GM12878 (cell line): ENCODE measurements at regions not wholly inside any gene's neighbourhood (a gene's known extent, or its start where the extent isn't known, plus 50 kb on each side); places are given as distances from the start of the nearest gene placed in this dataset.

ENCODE experiments used
- ATAC-seq: fragments of 200-7000 bp; cut with Tn5 transposase; 3 replicates; pipeline ENCODE4 v1.9.1; 2020; ENCODE audit warnings: mild to moderate bottlenecking, moderate library complexity
- BruUV-seq: library from RNA; stranded (reverse); fragments of 400-500 nt; replicated peaks from 2 replicates; lab custom pipeline; 2021; lab: Mats Ljungman, UMichigan
- CTCF ChIA-PET: fragments of 300-600 bp; sonication (Branson Sonifier 250); formaldehyde crosslinking; extraction: SDS; loops from one replicate; lab custom pipeline; 2021; ENCODE audit warnings: inconsistent platforms; lab: Yijun Ruan, JAX
- POLR2A ChIA-PET: fragments of 350-600 bp; formaldehyde crosslinking; extraction: SDS; loops from one replicate; lab custom pipeline; 2021; ENCODE audit warnings: inconsistent platforms; lab: Charles Lee
- RAD21 ChIA-PET: fragments of 300-600 bp; sonication (Branson Sonifier 250); formaldehyde crosslinking; loops from one replicate; lab custom pipeline; 2023; ENCODE audit warnings: antibody characterized with exemption; ENCODE audit not compliant: unreplicated experiment; lab: Charles Lee
- SMC1A ChIA-PET: fragments of 300-600 bp; sonication (Branson Sonifier 250); formaldehyde crosslinking; loops from one replicate; lab custom pipeline; 2023; ENCODE audit not compliant: unreplicated experiment, uncharacterized antibody; lab: Charles Lee
- DNase-seq: peaks from one replicate; pipeline ENCODE4 v3.0.0-alpha.2; 2011; ENCODE audit warnings: low read depth, low spot score
- FAIRE-seq: peaks from 3 replicates; lab custom pipeline; 2011; peaks lifted over from hg19 to GRCh38; lab: Jason Lieb, UNC
- H2AFZ ChIP-seq: 2 replicates; pipeline ENCODE4 v1.6.0; 2011; ENCODE audit warnings: low read depth, low read length, control low read depth; ENCODE audit not compliant: control insufficient read depth
- H3K27ac ChIP-seq: 2 replicates; pipeline ENCODE4 v1.5.1; 2011; ENCODE audit warnings: control low read depth; ENCODE audit not compliant: control insufficient read depth, insufficient read depth
- H3K27me3 ChIP-seq, 2 experiments: replicated peaks in 1 of 2; 2 replicates each; pipeline versions ENCODE4 v1.6.0 to v1.6.1; 2011; ENCODE audit warnings: low read length in 1 of 2; ENCODE audit not compliant: control insufficient read depth in 2 of 2, insufficient read depth in 2 of 2
- H3K36me3 ChIP-seq, 2 experiments: 2 replicates each; pipeline ENCODE4 v1.5.1; 2011; ENCODE audit warnings: low read length in 1 of 2; ENCODE audit not compliant: control insufficient read depth in 2 of 2, insufficient read depth in 2 of 2
- H3K4me1 ChIP-seq: 2 replicates; pipeline ENCODE4 v1.6.1; 2011; ENCODE audit warnings: mild to moderate bottlenecking, low read length, moderate library complexity, mixed read lengths; ENCODE audit not compliant: control insufficient read depth, insufficient read depth
- H3K4me2 ChIP-seq: 2 replicates; pipeline ENCODE4 v1.6.0; 2011; ENCODE audit warnings: control low read depth; ENCODE audit not compliant: control insufficient read depth, insufficient read depth
- H3K4me3 ChIP-seq: fragments of 200-600 bp; sonication (generic); 2 replicates; pipeline ENCODE4 v1.5.1; 2016
- H3K79me2 ChIP-seq: 2 replicates; pipeline ENCODE4 v1.6.0; 2011; ENCODE audit warnings: low read length; ENCODE audit not compliant: control insufficient read depth, insufficient read depth
- H3K9ac ChIP-seq: 2 replicates; pipeline ENCODE4 v1.8.0; 2011; ENCODE audit warnings: low read length, control low read depth, mixed read lengths; ENCODE audit not compliant: control insufficient read depth, insufficient read depth
- H3K9me3 ChIP-seq: replicated peaks from 3 replicates; pipeline ENCODE4 v1.5.1; 2011; ENCODE audit warnings: mild to moderate bottlenecking, low read length; ENCODE audit not compliant: control insufficient read depth, insufficient read depth
- H4K20me1 ChIP-seq: 2 replicates; pipeline ENCODE4 v1.6.0; 2011; ENCODE audit not compliant: control insufficient read depth, insufficient read depth
- FOXM1 ChIP-seq: IDR thresholded peaks from 2 replicates; pipeline ENCODE4 v1.6.1; 2012; ENCODE audit warnings: low read depth, mild to moderate bottlenecking, inconsistent platforms, low read length, moderate library complexity
- HDGF ChIP-seq: fragments of 450-650 bp; IDR thresholded peaks from 2 replicates; pipeline ENCODE4 v1.6.1; 2016; ENCODE audit warnings: antibody characterized with exemption
- KDM1A ChIP-seq: fragments of 200-600 bp; sonication (generic); IDR thresholded peaks from 2 replicates; pipeline ENCODE4 v1.6.1; 2016; ENCODE audit warnings: borderline replicate concordance
- KLF5 ChIP-seq: fragments of 450-650 bp; IDR thresholded peaks from 2 replicates; pipeline ENCODE4 v1.6.1; 2014; ENCODE audit warnings: mild to moderate bottlenecking; ENCODE audit not compliant: partially characterized antibody
- NFXL1 ChIP-seq: fragments of 450-650 bp; IDR thresholded peaks from 2 replicates; pipeline ENCODE4 v1.6.1; 2017; ENCODE audit warnings: antibody characterized with exemption, mild to moderate bottlenecking, borderline replicate concordance
- NFYB ChIP-seq: IDR thresholded peaks from 2 replicates; pipeline ENCODE4 v1.6.1; 2011; ENCODE audit warnings: low read depth, mild to moderate bottlenecking, low read length, improper control_type of control experiment, moderate library complexity; ENCODE audit not compliant: insufficient read depth
- RAD51 ChIP-seq: fragments of 450-650 bp; IDR thresholded peaks from 2 replicates; pipeline ENCODE4 v1.6.1; 2016; ENCODE audit warnings: moderate library complexity, mild to moderate bottlenecking, inconsistent platforms
- SMAD1 ChIP-seq: fragments of 450-650 bp; IDR thresholded peaks from 2 replicates; pipeline ENCODE4 v1.6.1; 2018; ENCODE audit warnings: mild to moderate bottlenecking, low read depth; ENCODE audit not compliant: partially characterized antibody
- SPI1 ChIP-seq: IDR thresholded peaks from 2 replicates; pipeline ENCODE4 v1.6.1; 2011; ENCODE audit warnings: low read depth, mild to moderate bottlenecking, low read length, moderate library complexity, borderline replicate concordance; ENCODE audit not compliant: insufficient read depth
- SUPT20H ChIP-seq: IDR thresholded peaks from 2 replicates; pipeline ENCODE4 v1.6.1; 2011; ENCODE audit warnings: low read depth, mild to moderate bottlenecking, low read length, moderate library complexity, borderline replicate concordance; ENCODE audit not compliant: control insufficient read depth
- TCF3 ChIP-seq: IDR thresholded peaks from 2 replicates; pipeline ENCODE4 v1.6.1; 2012; ENCODE audit warnings: low read depth, mild to moderate bottlenecking, low read length, borderline replicate concordance; ENCODE audit not compliant: insufficient read depth
- TCF7 ChIP-seq: IDR thresholded peaks from 2 replicates; pipeline ENCODE4 v1.6.1; 2014; ENCODE audit warnings: antibody characterized with exemption, borderline replicate concordance
- ZBTB33 ChIP-seq: fragments of 450-650 bp; IDR thresholded peaks from 2 replicates; pipeline ENCODE4 v1.6.1; 2017; ENCODE audit warnings: mild to moderate bottlenecking
- WGBS: methylation state at CpG from one replicate; pipeline ENCODE4 v1.1.6; 2016; ENCODE audit warnings: low lambda C conversion rate; ENCODE audit not compliant: insufficient replicate concordance, insufficient coverage; ENCODE audit errors: missing lambda C conversion rate; 5-methylcytosine and 5-hydroxymethylcytosine counted together
- in situ Hi-C: fragments of 300-500 bp; cut with MboI; formaldehyde crosslinking; loops from 9 replicates; pipeline ENCODE4 v1.14.3; 2018; ENCODE audit warnings: mixed read lengths
- intact Hi-C: fragments of 100-400 bp; cut with micrococcal nuclease; formaldehyde crosslinking; loops from one replicate; pipeline ENCODE4 v1.14.2; 2022; ENCODE audit not compliant: unreplicated experiment

GRCh38 chr11:121763526-121763925 lies 310.8 kb upstream of the SORL1-AS1 start:
- RAD21 ChIA-PET: no interaction called here
- Histone ChIP-seq H3K9me3 (no peaks in the 10 kb centered on the region), H3K9ac (no peak overlapping the region), H3K36me3 (no peaks in the 10 kb centered on the region), H3K4me3 (no peak overlapping the region), H3K27ac (no peak overlapping the region; the same call in 1 of the 2 replicates), H3K4me2 (no peak overlapping the region; the same call in 1 of the 2 replicates), H2AFZ (no peak overlapping the region), H4K20me1 (no peaks in the 10 kb centered on the region), H3K79me2 (no peaks in the 10 kb centered on the region), H3K27me3 (no peaks in the 10 kb centered on the region; a peak in 1 of 4 replicates), H3K4me1 (peaks cover 26% of the 10 kb centered on the region)
- ATAC-seq (peak; percentile 84), DNase-seq (peak; percentile 19), FAIRE-seq (peak; percentile 73)
- in situ Hi-C loops (no loop called here), intact Hi-C loops (no loop called here)
- WGBS: 2% methylated on average over 3 of the region's 3 CpGs
- BruUV-seq: no TSS peak
- TF ChIP-seq FOXM1 (no peak), SUPT20H (no peak), TCF3 (0 out of 2 replicates have a peak, but pooled peaks have one; percentile 16), SPI1 (peak; percentile 77), KDM1A (no peak), RAD51 (no peak)
- CTCF ChIA-PET: no interaction called here
- SMC1A ChIA-PET: no interaction called here
- POLR2A ChIA-PET: no interaction called here

- Histone ChIP-seq H4K20me1 (no peaks in the 10 kb centered on the region), H3K4me2 (no peak overlapping the region), H3K9me3 (no peaks in the 10 kb centered on the region), H3K4me3 (no peak overlapping the region), H3K27ac (no peak overlapping the region), H3K79me2 (no peaks in the 10 kb centered on the region), H2AFZ (no peak overlapping the region), H3K4me1 (peaks cover 26% of the 10 kb centered on the region), H3K27me3 (no peaks in the 10 kb centered on the region; a peak in 1 of 4 replicates), H3K9ac (no peak overlapping the region), H3K36me3 (no peaks in the 10 kb centered on the region)
- no peak for TF ChIP-seq HDGF
- no peak for TF ChIP-seq TCF7
- no peak for TF ChIP-seq NFXL1
- no peak for TF ChIP-seq KLF5
- TF ChIP-seq SMAD1: no peak
- no peak for TF ChIP-seq ZBTB33
- no peak for TF ChIP-seq NFYB
- CTCF ChIA-PET: no interaction called here
- SMC1A ChIA-PET: no interaction called here
- intact Hi-C loops: no loop called here
- WGBS: 30% methylated on average over 11 of the region's 11 CpGs
- ATAC-seq (no peak), FAIRE-seq (no peak), DNase-seq (no peak)
- RAD21 ChIA-PET: no interaction called here
- no TSS peak for BruUV-seq
- in situ Hi-C loops: no loop called here
- POLR2A ChIA-PET: no interaction called here
Measured at GRCh38 chr11:121762820-121763219, 310.1 kb upstream of the SORL1-AS1 start.
